DOHH2 (cell line): ENCODE measurements at regions not wholly inside any gene's neighbourhood (a gene's known extent, or its start where the extent isn't known, plus 50 kb on each side); places are given as distances from the start of the nearest gene placed in this dataset.

Source experiments
- CTCF ChIP-seq: fragments of 200-600 bp; sonication (generic); IDR thresholded peaks from one replicate; pipeline ENCODE4 v1.5.1; 2014; ENCODE audit warnings: antibody characterized with exemption, mild to moderate bottlenecking, low read depth, low read length; ENCODE audit not compliant: poor library complexity, severe bottlenecking
- EZH2phosphoT487 ChIP-seq: fragments of 200-600 bp; sonication (generic); IDR thresholded peaks from 2 replicates; pipeline ENCODE4 v1.6.1; 2017; ENCODE audit warnings: borderline replicate concordance, mild to moderate bottlenecking, antibody characterized with exemption, low read length, moderate library complexity, mixed read lengths

GRCh38 chr18:75524181-75524580 is 96.7 kb upstream of the SMIM21 start:
- no peak for TF ChIP-seq CTCF
- TF ChIP-seq EZH2phosphoT487: no peak
